ENCODE measurements at regions not wholly inside any gene's neighbourhood (a gene's known extent, or its start where the extent isn't known, plus 50 kb on each side); places are given as distances from the start of the nearest gene placed in this dataset.

- TF ChIP-seq POLR2AphosphoS5 (IDR thresholded peaks at IDR 0.05; ENCODE audit: low read depth, low read length) (no peak), SIN3A (IDR thresholded peaks at IDR 0.05; ENCODE audit: borderline replicate concordance, insufficient read depth, low read length) (no peak), FOXP2 (optimal IDR thresholded peaks at IDR 0.05; ENCODE audit: borderline replicate concordance, extremely low read depth, extremely low read length, insufficient read depth) (no peak), TAF1 (IDR thresholded peaks at IDR 0.05; ENCODE audit: borderline replicate concordance, insufficient read depth, low read length) (no peak)
- TF ChIP-seq, protein P1, sequence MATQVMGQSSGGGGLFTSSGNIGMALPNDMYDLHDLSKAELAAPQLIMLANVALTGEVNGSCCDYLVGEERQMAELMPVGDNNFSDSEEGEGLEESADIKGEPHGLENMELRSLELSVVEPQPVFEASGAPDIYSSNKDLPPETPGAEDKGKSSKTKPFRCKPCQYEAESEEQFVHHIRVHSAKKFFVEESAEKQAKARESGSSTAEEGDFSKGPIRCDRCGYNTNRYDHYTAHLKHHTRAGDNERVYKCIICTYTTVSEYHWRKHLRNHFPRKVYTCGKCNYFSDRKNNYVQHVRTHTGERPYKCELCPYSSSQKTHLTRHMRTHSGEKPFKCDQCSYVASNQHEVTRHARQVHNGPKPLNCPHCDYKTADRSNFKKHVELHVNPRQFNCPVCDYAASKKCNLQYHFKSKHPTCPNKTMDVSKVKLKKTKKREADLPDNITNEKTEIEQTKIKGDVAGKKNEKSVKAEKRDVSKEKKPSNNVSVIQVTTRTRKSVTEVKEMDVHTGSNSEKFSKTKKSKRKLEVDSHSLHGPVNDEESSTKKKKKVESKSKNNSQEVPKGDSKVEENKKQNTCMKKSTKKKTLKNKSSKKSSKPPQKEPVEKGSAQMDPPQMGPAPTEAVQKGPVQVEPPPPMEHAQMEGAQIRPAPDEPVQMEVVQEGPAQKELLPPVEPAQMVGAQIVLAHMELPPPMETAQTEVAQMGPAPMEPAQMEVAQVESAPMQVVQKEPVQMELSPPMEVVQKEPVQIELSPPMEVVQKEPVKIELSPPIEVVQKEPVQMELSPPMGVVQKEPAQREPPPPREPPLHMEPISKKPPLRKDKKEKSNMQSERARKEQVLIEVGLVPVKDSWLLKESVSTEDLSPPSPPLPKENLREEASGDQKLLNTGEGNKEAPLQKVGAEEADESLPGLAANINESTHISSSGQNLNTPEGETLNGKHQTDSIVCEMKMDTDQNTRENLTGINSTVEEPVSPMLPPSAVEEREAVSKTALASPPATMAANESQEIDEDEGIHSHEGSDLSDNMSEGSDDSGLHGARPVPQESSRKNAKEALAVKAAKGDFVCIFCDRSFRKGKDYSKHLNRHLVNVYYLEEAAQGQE (IDR thresholded peaks at IDR 0.05; ENCODE audit: insufficient read depth in 1 of 2, low read depth in 2 of 2, low read length in 2 of 2): no peak
Measured at GRCh38 chr11:105315287-105315686, 175.7 kb upstream of the CARD18 start.

GRCh38 chr11:105312266-105312665 is 172.7 kb upstream of the CARD18 start:
- TF ChIP-seq SIN3A (IDR thresholded peaks at IDR 0.05; ENCODE audit: borderline replicate concordance, insufficient read depth, low read length): no peak
- TF ChIP-seq POLR2AphosphoS5 (IDR thresholded peaks at IDR 0.05; ENCODE audit: low read depth, low read length): no peak
- TF ChIP-seq TAF1 (IDR thresholded peaks at IDR 0.05; ENCODE audit: borderline replicate concordance, insufficient read depth, low read length): no peak
- no peak for TF ChIP-seq FOXP2 (optimal IDR thresholded peaks at IDR 0.05; ENCODE audit: borderline replicate concordance, extremely low read depth, extremely low read length, insufficient read depth)
- TF ChIP-seq, protein P1 (IDR thresholded peaks at IDR 0.05; ENCODE audit: insufficient read depth in 1 of 2, low read depth in 2 of 2, low read length in 2 of 2): no peak

DNA sequence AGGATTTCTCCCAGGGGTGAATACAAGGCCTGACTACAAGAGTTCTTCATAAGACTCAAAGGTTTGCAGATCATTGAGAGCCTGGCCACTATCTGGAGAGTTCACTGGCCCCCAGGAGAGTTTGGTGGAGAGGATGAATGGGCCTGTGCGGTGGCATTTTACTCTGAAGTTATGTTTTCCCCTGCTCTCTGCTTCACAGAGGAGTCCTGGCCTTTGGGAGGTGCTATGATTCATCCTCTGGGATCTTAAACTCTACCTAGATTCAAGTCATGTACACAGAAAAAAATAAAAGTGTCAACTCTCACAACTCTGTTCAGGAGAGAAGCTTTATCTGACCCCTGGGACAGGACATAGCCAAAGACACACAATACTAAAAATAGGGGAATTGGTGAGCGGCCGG is 159.1 kb upstream of the CARD18 start:
- TF ChIP-seq SIN3A (IDR thresholded peaks at IDR 0.05; ENCODE audit: borderline replicate concordance, insufficient read depth, low read length): no peak
- TF ChIP-seq FOXP2 (optimal IDR thresholded peaks at IDR 0.05; ENCODE audit: borderline replicate concordance, extremely low read depth, extremely low read length, insufficient read depth): no peak
- TF ChIP-seq, protein P1 (IDR thresholded peaks at IDR 0.05; ENCODE audit: insufficient read depth in 1 of 2, low read depth in 2 of 2, low read length in 2 of 2): no peak
- TF ChIP-seq TAF1 (IDR thresholded peaks at IDR 0.05; ENCODE audit: borderline replicate concordance, insufficient read depth, low read length): no peak
- TF ChIP-seq POLR2AphosphoS5 (IDR thresholded peaks at IDR 0.05; ENCODE audit: low read depth, low read length): no peak

GRCh38 chr11:105298174-105298573 is 158.6 kb upstream of the CARD18 start:
- TF ChIP-seq FOXP2 (optimal IDR thresholded peaks at IDR 0.05; ENCODE audit: borderline replicate concordance, extremely low read depth, extremely low read length, insufficient read depth) (no peak), POLR2AphosphoS5 (IDR thresholded peaks at IDR 0.05; ENCODE audit: low read depth, low read length) (no peak)
- TF ChIP-seq, protein P1 (IDR thresholded peaks at IDR 0.05; ENCODE audit: insufficient read depth in 1 of 2, low read depth in 2 of 2, low read length in 2 of 2): no peak

DNA sequence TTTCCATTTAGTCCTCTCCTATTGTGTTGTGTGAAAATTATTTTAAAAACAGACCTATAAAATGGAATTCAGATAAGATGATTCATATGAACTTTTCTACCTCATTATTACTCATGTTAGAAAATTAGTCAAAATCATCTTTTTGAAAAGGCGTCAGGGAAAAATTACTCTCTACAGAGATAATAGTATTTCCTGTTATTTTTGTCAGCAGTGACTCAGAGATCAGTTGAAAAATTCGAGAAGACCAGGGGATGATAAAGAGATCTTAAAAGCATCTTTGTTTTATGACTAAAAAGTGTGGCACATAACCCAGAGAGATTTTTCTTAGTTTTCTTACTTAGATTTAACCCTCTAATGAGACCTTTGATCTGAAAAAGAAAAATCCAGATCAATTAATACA is 157.9 kb upstream of the CARD18 start:
- TF ChIP-seq, protein P1 (IDR thresholded peaks at IDR 0.05; ENCODE audit: insufficient read depth in 1 of 2, low read depth in 2 of 2, low read length in 2 of 2): no peak
- no peak for TF ChIP-seq POLR2AphosphoS5 (IDR thresholded peaks at IDR 0.05; ENCODE audit: low read depth, low read length)
- no peak for TF ChIP-seq TAF1 (IDR thresholded peaks at IDR 0.05; ENCODE audit: borderline replicate concordance, insufficient read depth, low read length)

All from PFSK-1 (cell line).